T-helper 9 cell (primary cell): ENCODE measurements at regions not wholly inside any gene's neighbourhood (a gene's known extent, or its start where the extent isn't known, plus 50 kb on each side); places are given as distances from the start of the nearest gene placed in this dataset.
"Not testable (repeated sequence)": the region's sequence is repeated elsewhere in the genome, so short reads cannot be mapped to it uniquely, and the experiment has no call there.

Experiments used
- DNase-seq: peaks from one replicate; pipeline ENCODE4 v3.0.0-alpha.2; 2020

- DNase-seq = no peak
These were observed 256.0 kb downstream of the SV2B start for GRCh38 chr15:91356083-91356482.

GRCh38 chr15:91357011-91357410 is 257.0 kb downstream of the SV2B start:
- no peak for DNase-seq

GRCh38 chr15:91357486-91357885 is 257.4 kb downstream of the SV2B start:
- DNase-seq = no peak

- no peak for DNase-seq
These were observed 258.3 kb downstream of the SV2B start for GRCh38 chr15:91358405-91358804.

- not testable (repeated sequence) for DNase-seq
These were observed 261.6 kb downstream of the SV2B start for GRCh38 chr15:91361696-91362095.

- DNase-seq = no peak
These were observed 266.1 kb downstream of the SV2B start for GRCh38 chr15:91366111-91366510.

- DNase-seq = no peak
These were observed 268.6 kb downstream of the SV2B start for GRCh38 chr15:91368611-91369010.

- DNase-seq = no peak
These were observed 269.8 kb downstream of the SV2B start for GRCh38 chr15:91369823-91370222.

GRCh38 chr15:91371345-91371744 is 271.3 kb downstream of the SV2B start:
- not testable (repeated sequence) for DNase-seq

- DNase-seq = no peak
These were observed 274.3 kb downstream of the SV2B start for GRCh38 chr15:91374336-91374735.

- DNase-seq = no peak
These were observed 276.0 kb downstream of the SV2B start for GRCh38 chr15:91376038-91376437.

- DNase-seq = no peak
These were observed 280.1 kb downstream of the SV2B start for GRCh38 chr15:91380114-91380513.

GRCh38 chr15:91383532-91383931 is 283.5 kb downstream of the SV2B start:
- no peak for DNase-seq

GRCh38 chr15:91384189-91384730 is 284.2 kb downstream of the SV2B start:
- no peak for DNase-seq

GRCh38 chr15:91385311-91385710 is 285.3 kb downstream of the SV2B start:
- no peak for DNase-seq

- DNase-seq = no peak
These were observed 293.1 kb downstream of the SV2B start for GRCh38 chr15:91393186-91393585.

- no peak for DNase-seq
These were observed 300.4 kb downstream of the SV2B start for GRCh38 chr15:91400481-91400880.

- DNase-seq = no peak
These were observed 307.3 kb downstream of the SV2B start for GRCh38 chr15:91407269-91407889.

- no peak for DNase-seq
These were observed 308.5 kb downstream of the SV2B start for GRCh38 chr15:91408476-91409076.

GRCh38 chr15:91409387-91409786 is 309.3 kb downstream of the SV2B start:
- no peak for DNase-seq

- DNase-seq = no peak
These were observed 311.5 kb downstream of the SV2B start for GRCh38 chr15:91411586-91411985.

- DNase-seq = no peak
These were observed 312.3 kb downstream of the SV2B start for GRCh38 chr15:91412138-91412928.

- DNase-seq = no peak
These were observed 313.1 kb downstream of the SV2B start for GRCh38 chr15:91413142-91413541.

GRCh38 chr15:91414124-91414523 is 314.1 kb downstream of the SV2B start:
- DNase-seq = no peak
